Astrocyte of the spinal cord (primary cell): ENCODE measurements at regions not wholly inside any gene's neighbourhood (a gene's known extent, or its start where the extent isn't known, plus 50 kb on each side); places are given as distances from the start of the nearest gene placed in this dataset.

ENCODE experiments used
- DNase-seq: peaks from one replicate; pipeline ENCODE4 v3.0.0; 2011; ENCODE audit warnings: low read depth, low spot score
- H3K4me3 ChIP-seq: 2 replicates; pipeline ENCODE4 v1.5.1; 2011; ENCODE audit warnings: low read depth, mild to moderate bottlenecking, low read length, moderate library complexity
- in situ Hi-C: cut with HindIII; loops from 2 replicates; pipeline ENCODE4 v1.10.0; 2017; ENCODE audit warnings: low sequenced_read_pairs
- TF ChIP-seq, protein P1 (sequence below): IDR thresholded peaks from 2 replicates; pipeline ENCODE4 v1.5.1; 2012; ENCODE audit warnings: low read depth, mild to moderate bottlenecking, low read length, inconsistent platforms

DNA sequence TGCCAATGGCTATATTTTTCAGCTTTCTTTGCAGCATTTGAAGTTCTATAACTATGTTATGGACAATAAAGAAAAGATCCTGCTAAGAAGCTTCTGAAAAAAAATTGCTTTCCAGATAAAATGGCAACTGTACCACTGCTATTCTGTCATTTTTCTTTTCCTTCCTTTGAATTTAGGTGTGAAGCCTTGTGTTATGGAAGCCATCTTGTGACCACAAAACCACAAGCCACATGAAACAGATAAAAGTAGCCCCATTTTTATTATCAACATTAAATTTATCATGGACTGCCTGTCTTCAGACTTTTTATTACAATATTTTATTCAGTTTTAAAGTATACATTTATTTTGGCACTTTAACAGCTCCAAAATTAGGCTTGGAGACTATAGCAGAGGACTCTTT, 289.9 kb upstream of the ACTBL2 start:
- H3K4me3 ChIP-seq: no peak overlapping the region
- in situ Hi-C loops: no loop called here
- TF ChIP-seq, protein P1, sequence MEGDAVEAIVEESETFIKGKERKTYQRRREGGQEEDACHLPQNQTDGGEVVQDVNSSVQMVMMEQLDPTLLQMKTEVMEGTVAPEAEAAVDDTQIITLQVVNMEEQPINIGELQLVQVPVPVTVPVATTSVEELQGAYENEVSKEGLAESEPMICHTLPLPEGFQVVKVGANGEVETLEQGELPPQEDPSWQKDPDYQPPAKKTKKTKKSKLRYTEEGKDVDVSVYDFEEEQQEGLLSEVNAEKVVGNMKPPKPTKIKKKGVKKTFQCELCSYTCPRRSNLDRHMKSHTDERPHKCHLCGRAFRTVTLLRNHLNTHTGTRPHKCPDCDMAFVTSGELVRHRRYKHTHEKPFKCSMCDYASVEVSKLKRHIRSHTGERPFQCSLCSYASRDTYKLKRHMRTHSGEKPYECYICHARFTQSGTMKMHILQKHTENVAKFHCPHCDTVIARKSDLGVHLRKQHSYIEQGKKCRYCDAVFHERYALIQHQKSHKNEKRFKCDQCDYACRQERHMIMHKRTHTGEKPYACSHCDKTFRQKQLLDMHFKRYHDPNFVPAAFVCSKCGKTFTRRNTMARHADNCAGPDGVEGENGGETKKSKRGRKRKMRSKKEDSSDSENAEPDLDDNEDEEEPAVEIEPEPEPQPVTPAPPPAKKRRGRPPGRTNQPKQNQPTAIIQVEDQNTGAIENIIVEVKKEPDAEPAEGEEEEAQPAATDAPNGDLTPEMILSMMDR: no peak
- no peak for DNase-seq

DNA sequence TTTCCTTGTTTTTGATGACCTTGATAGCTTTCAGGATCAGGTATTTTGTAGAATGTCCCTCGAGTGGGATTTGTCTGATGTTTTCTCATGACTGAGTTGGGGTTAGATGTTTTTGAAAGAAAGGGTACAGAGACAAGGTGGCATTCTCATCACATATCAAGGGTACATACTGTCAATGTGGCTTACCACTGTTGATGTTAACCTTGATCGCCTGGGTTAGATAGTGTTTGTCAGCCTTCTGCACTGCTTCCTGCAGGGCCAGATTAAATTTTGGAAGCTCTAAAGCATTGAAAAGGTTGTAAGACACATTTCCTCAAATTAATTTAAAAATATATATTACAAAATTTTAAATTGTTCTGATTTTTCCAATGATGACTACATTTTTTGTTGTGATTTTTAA, 287.4 kb upstream of the ACTBL2 start:
- TF ChIP-seq, protein P1: no peak
- in situ Hi-C loops: no loop called here

DNA sequence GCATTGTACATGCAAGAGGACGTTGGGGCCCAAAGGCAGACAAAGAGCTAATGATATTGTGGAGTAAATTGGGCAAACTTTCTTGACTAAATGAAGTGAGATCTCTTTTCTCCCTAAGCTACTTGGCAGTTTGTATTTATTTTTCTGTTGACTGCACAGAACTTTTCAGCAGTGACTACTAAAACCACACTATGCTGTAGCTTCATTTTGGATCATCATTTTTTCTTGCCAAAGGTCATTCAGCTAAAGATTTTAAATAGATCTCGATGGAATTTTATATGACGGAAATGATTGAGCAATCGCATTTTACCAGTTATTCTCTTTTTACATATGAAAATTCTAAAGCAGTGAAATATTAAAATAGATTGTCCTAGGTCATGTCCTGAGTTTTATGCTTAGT, 286.1 kb upstream of the ACTBL2 start:
- DNase-seq: no peak
- TF ChIP-seq, protein P1: no peak
- H3K4me3 ChIP-seq: no peak overlapping the region
- in situ Hi-C loops: no loop called here

More for the DNA sequence above, 287.4 kb upstream of the ACTBL2 start:
- H3K4me3 ChIP-seq: no peak overlapping the region
- DNase-seq: no peak

DNA sequence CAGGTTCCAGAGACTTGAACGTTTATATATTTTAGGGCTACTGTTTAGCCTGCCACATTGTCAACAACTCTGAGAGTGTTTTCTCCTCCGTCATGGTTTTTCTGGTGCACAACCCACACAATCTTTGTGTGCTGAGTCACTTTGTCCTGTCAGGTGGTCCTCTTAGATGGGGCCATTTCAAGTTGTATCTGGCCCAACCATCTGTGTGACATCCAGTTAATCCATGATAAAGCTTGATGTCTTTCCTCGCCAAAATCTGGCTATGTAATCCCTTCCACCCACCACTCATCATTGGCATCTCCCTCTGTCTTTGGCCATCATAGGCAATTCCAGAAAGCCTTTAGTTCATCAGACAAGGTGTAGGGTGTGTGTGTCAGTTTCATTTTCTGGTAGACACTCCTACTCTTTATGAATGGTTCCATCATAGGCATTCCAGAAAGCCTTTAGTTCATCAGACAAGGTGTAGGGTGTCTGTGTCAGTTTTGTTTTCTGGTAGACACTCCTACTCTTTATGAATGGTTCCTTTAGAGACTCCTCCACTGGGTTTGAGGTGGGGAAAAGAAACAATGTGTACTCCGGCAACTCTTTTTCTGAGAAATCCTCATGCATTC, 282.0 kb upstream of the ACTBL2 start:
- in situ Hi-C loops: no loop called here

DNA sequence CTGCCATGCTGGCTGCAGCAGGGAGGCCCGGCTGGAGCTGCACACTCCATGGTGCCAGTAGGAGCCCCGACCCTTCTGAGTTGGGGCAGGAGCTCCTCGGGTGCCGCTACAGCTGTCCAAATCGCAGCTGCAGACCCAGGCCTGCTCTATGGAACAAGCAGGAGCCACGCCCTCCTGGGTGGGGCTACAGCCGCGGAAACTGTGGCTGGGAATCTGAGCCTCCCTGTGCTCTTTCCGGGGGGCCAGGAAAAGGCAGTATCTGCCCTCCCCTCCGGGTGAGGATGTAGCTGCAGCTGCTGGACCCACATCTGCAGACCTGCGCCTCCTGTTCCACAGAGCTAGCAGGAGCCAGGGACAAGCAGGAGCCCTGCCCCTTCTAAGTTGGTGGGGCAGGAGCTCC, 278.9 kb upstream of the ACTBL2 start:
- no peak for DNase-seq
- H3K4me3 ChIP-seq: no peak overlapping the region
- TF ChIP-seq, protein P1: no peak
- in situ Hi-C loops: no loop called here

More for the DNA sequence above, 282.0 kb upstream of the ACTBL2 start:
- H3K4me3 ChIP-seq: no peak overlapping the region
- DNase-seq: no peak
- TF ChIP-seq, protein P1: no peak

DNA sequence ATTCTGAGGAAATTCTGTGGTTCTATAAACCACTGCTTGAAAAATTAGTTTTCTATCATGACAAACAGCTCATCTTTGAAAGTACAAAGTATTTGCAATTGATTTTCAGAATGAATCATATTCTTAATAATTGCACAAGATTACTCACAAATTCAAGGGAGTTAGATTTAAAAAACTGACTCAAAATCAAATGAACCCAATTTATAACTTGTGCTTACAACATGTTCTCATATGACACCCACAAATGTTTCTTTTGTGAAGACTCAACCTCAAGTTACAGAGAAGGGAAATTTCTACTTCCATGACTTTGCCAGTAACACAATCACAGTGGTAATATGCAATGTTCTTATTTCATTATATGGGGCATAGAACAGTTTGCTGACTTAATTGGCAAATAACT, 272.0 kb upstream of the ACTBL2 start:
- in situ Hi-C loops: no loop called here
- no peak for DNase-seq
- TF ChIP-seq, protein P1: no peak
- no peak overlapping the region for H3K4me3 ChIP-seq
